Progenitor cell of endocrine pancreas (in vitro differentiated cells): ENCODE measurements at regions not wholly inside any gene's neighbourhood (a gene's known extent, or its start where the extent isn't known, plus 50 kb on each side); places are given as distances from the start of the nearest gene placed in this dataset. TPM values are rescaled to one million over a fixed set of nuclear protein-coding genes. Genes with fewer than 3 reads are reported as not detected.

ENCODE experiments used
- microRNA-seq: library from miRNA; unstranded; fragments of <30 nt; microRNA quantifications from one replicate; pipeline ENCODE4 v1.1.0, GENCODE V29; 2020; ENCODE audit warnings: borderline number of aligned reads; ENCODE audit not compliant: unreplicated experiment

Small RNA genes lying in the stretch of these regions (microRNA-seq; reads per million reads assigned to microRNA genes)
- not detected for gene MIR587
